Astrocyte (in vitro differentiated cells and primary cell): ENCODE measurements at regions not wholly inside any gene's neighbourhood (a gene's known extent, or its start where the extent isn't known, plus 50 kb on each side); places are given as distances from the start of the nearest gene placed in this dataset.

Source experiments
- CTCF ChIP-seq: IDR thresholded peaks from 2 replicates; pipeline ENCODE4 v1.5.1; 2011; ENCODE audit warnings: low read depth, mild to moderate bottlenecking, inconsistent platforms, low read length, moderate library complexity; ENCODE audit not compliant: insufficient read depth
- EZH2 ChIP-seq: IDR thresholded peaks from 2 replicates; pipeline ENCODE4 v1.6.1; 2012; ENCODE audit warnings: mild to moderate bottlenecking, low read length, inconsistent platforms; ENCODE audit not compliant: insufficient read depth

DNA sequence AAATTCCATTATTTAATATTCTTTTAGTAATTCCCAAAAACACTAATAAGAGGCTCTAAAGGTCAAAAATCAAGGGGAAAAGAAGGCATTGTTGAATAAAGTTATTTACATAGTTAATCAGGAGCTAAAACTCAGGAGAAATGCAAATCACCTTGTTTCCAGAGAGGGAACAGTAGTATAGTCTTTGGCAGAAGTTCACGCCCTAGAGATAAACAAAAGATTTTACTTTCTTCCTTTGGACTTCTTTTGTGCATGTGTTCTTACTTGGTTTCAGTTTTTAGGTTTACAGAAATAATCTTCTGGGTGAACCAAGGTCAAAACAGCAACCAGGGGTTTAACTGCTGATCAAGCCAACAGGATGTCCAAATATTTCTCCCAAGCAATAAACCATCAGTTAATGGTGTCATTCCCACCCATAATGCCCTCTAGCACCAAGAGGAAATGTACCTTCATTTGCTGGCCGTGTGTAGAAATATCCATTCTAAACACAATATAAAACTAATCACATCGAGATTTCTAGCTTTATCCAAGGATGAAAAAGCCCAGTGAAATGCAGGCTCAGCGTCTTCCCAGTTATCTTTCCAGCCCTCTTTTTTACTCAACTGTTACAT, 518.8 kb upstream of the SOX9 start:
- TF ChIP-seq CTCF (no peak), EZH2 (no peak)
